GM18870 (cell line): ENCODE measurements at regions not wholly inside any gene's neighbourhood (a gene's known extent, or its start where the extent isn't known, plus 50 kb on each side); places are given as distances from the start of the nearest gene placed in this dataset.

Source experiments
- ATAC-seq: cut with Tn5 transposase; IDR thresholded peaks from one replicate; pipeline ENCODE4 v1.9.1; 2021; ENCODE audit warnings: moderate library complexity; ENCODE audit not compliant: unreplicated experiment

GRCh38 chr18:67926929-67927864, 410.7 kb upstream of the DSEL start:
- no peak for ATAC-seq

- no peak for ATAC-seq
Observed at GRCh38 chr18:67924656-67925055, 408.1 kb upstream of the DSEL start.

DNA sequence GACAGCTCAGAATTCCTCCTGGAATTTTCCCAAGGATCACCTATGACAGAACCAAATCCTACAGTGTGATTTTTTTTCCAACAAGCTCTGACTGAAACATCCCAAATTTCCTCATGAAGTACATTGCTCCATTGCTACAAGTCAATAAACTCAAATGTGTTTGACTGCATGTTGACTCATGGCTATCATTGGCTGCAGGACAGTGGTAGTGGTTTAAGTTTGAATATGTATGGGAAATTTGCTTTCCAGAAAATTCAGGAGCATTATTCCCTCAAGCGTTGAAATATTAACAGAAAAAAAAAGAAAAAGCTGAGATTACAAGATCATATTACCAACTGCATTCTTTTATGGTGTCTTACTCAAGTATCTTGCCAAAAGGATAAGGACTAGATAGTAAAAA, 402.8 kb upstream of the DSEL start:
- no peak for ATAC-seq

GRCh38 chr18:67916097-67916496, 399.6 kb upstream of the DSEL start:
- ATAC-seq: no peak

- ATAC-seq: no peak
Observed at GRCh38 chr18:67913040-67913439, 396.5 kb upstream of the DSEL start.

DNA sequence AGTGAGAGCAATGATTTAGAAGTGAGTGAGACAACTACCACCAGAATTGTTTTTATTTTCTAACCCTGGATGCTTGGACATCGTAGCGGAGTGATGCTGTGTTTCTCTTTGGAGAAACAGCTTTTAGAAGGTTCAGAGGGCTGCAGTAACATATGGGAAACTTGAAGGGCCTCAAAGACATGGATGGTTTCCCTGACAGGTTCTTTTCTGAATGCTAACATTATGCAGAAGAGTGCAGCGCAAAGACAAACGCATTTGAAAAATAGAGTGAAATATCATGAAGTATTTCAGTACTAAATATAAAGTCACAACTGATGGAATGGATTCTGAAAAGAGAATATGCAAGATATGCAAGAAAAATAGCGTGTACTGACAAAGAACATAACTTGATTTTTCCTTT, 385.1 kb upstream of the DSEL start:
- no peak for ATAC-seq

GRCh38 chr18:67896451-67896850, 379.9 kb upstream of the DSEL start:
- ATAC-seq: no peak

DNA sequence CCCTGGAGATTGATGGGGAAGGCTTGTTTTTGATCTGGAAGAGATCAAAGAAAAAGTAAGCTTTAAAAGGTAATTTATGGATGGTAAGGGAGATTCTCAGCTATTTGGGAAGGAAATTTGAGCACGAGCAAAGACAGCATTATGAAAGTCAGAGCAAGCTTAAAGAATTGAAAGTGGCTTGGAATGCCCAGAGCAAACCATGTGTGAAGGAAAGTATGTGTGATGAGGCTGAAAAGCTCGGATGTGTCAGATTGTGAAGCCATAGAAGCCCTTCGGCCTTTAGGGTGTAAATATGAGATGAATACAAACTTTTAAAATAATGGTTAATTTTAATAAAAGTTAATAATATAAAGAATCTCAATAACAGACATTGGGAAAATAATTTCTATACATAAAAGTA, 377.4 kb upstream of the DSEL start:
- no peak for ATAC-seq

GRCh38 chr18:67876871-67877270, 360.4 kb upstream of the DSEL start:
- no peak for ATAC-seq

DNA sequence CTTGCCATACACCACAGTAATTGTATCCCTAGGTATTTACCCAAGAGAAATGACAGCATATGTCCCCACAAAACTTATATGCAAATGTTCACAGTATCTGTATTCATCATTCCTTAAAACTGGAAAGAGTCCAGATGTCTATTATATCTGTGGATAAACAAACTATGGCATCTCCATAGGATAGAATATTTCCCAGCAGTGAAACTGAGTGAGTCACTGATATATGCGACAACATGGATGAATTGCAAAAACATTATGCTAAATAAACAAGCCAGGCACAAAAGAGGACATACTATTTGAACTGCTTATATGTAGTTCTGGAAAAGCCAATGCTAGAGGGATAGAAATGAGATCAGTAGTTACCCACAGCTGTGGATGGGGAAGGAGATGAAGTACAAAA, 359.4 kb upstream of the DSEL start:
- ATAC-seq: no peak

DNA sequence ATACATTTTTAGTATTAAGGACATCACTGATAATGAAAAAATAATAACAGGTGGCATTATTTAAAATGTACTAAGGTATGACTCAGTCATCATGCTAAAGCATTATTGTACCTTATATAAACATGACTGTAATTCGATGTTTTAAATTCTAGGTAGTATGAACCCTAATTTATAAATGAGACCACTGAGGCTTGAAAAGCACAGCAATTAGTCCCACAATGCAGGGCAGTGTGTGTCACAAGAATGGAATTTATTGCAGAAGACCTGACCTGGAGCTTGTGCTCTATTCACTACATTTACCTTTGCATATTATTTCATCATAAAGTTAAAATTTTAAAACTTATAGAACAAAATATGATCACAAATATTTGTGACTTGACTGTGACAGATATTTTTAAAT, 358.5 kb upstream of the DSEL start:
- no peak for ATAC-seq

- no peak for ATAC-seq
Observed at GRCh38 chr18:67865400-67865799, 348.9 kb upstream of the DSEL start.

GRCh38 chr18:67864677-67865340, 348.3 kb upstream of the DSEL start:
- no peak for ATAC-seq

DNA sequence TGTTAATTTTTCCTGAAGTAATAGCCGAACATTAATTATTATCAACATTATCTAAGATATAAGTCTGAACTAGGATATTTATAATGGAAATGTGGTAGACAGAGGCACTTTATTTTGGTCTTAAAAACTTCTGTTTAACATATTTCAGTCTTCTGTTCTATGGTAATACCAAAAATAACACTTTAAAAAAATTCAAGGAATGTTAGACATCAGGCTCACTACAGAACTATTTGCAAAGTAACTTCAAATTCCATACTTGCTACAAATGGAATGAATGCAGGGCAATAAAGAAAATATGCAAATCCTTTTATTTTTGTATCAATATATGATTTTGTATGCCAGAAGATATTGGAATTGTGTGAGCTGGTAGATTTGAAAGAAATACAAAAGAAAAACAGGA, 345.5 kb upstream of the DSEL start:
- no peak for ATAC-seq

GRCh38 chr18:67854340-67854739, 337.8 kb upstream of the DSEL start:
- ATAC-seq: no peak

- no peak for ATAC-seq
Observed at GRCh38 chr18:67846422-67847098, 330.0 kb upstream of the DSEL start.

DNA sequence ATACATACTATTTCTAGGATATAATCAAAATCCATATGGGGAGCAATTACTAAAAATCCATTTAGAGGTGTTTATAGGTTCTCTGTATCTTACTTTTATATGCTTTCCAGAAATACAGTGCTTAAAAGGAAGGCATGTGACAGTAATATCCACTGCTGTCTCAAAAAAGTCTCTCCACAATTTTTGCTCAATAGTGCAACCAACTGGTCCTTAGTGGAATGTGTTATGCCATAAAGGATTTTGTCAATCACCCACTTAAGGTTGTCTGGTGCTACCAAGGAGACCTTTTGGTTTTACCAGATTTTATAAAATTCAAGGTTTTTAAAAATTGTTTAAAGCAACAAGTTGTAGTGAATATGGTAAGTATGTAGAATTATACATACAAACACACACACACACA, 328.5 kb upstream of the DSEL start:
- ATAC-seq: no peak

GRCh38 chr18:67840379-67840778, 323.9 kb upstream of the DSEL start:
- no peak for ATAC-seq

- ATAC-seq: no peak
Observed at GRCh38 chr18:67818432-67818831, 301.9 kb upstream of the DSEL start.

DNA sequence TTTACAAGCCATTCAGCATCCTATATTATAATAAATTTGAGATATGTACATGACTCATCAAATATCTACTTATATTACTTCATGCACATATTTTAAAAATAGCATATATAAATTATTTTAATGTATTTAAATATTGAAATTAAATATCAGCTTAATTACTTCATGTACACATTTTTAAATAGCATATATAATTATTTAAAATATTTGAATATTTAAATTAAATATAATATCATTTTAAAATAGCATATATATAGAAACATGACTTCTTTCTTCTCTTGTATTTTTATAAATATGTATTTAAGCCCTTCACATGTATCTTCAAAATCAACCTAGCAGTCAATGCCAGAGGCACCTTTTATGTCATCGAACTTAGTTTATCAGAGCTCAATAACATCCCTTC, 298.8 kb upstream of the DSEL start:
- ATAC-seq: no peak

DNA sequence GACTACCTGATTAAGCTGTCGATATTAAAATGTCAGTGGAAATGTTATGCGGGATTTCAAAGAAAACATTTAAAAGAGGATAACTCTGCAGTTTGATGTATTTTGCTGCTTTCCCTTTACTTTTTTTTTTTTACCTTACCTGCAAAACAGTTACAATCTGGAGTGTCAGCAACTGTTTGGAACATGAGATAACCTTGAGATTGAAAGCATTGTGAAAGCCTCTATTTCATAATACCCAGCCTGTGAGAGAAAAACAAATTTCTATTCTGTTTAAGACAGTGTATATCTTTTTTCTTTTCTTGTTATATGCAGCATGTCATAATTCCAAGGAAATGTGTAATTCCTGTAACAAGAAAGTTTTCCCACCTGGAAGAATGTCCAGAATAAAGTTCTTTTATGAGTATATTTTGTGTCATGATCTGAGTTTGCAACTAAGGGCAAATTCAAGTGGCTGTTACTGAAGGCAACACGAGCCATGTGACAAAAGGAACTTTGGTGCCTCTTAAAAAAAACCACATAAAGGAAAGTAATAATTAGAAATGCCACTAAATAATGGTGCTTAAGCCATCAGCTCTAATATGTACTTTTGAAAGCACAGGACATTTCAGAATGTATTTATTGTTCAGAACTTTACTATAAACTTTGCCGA, 297.0 kb upstream of the DSEL start:
- ATAC-seq: no peak
